ENCODE measurements at regions not wholly inside any gene's neighbourhood (a gene's known extent, or its start where the extent isn't known, plus 50 kb on each side); places are given as distances from the start of the nearest gene placed in this dataset.
"Not testable (repeated sequence)": the region's sequence is repeated elsewhere in the genome, so short reads cannot be mapped to it uniquely, and the experiment has no call there.

DNA sequence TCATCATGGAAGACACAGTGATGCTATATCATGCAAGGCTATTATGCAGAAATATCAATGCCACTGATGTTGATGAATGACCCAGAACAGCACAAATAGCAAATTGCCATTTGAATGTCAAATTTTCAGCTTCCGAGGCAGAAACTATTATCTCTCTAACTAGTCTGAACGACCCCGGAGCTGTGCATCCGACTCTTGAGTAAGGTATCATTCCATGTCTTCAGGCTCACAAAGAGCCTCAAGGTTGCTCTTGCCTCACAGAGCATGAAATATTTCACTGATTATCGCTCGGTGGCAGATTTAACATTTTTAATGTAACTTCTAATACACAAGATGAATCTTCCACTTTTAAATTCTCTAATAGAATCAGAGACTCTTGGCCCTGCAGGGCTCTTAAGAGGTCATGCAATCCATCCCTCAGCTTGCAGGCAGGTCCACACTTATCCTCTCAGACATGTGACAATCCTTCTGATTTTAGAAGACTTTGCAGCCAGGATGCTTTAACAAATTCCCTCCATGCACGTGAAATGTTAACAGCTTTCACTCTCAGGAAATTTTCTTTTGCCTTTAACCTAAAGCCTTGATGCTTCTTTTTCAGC, 221.0 kb downstream of the FRK start:
- ChIA-PET CTCF (interaction anchor here (0.6 to 1.6 kb wide), 7 partner anchors 9 to 1534 kb away, joined by 3 to 5 read pairs (median 3); no protein-coding TSS in a partner anchor), POLR2A (no interaction called here)
- Mint-ChIP-seq H3K27ac (ENCODE audit: low read depth, unreplicated experiment) (no peak overlapping the region), H3K36me3 (ENCODE audit: insufficient read depth, unreplicated experiment) (no peaks in the 10 kb centered on the region), H3K9me3 (ENCODE audit: unreplicated experiment) (no peaks in the 10 kb centered on the region), H3K4me3 (ENCODE audit: unreplicated experiment) (no peak overlapping the region), H3K4me1 (ENCODE audit: insufficient read depth, unreplicated experiment) (no peaks in the 10 kb centered on the region), H3K27me3 (ENCODE audit: insufficient read depth, unreplicated experiment) (peaks cover 41% of the 10 kb centered on the region)
- BruUV-seq (replicated peaks), result no TSS peak
- intact Hi-C loops (cut with micrococcal nuclease), result no loop called here
- no peak for DNase-seq (ENCODE audit: unreplicated experiment)
- no peak for TF ChIP-seq CTCF (IDR thresholded peaks at IDR 0.05; ENCODE audit: unreplicated experiment)

- H3K9me3 Mint-ChIP-seq (ENCODE audit: unreplicated experiment), result no peaks in the 10 kb centered on the region
- no peaks in the 10 kb centered on the region for H3K4me1 Mint-ChIP-seq (ENCODE audit: insufficient read depth, unreplicated experiment)
- CTCF ChIA-PET, result interaction anchor here (0.6 to 1.6 kb wide), 17 partner anchors 9 to 1534 kb away, joined by 3 to 6 read pairs (median 3); no protein-coding TSS in a partner anchor
- H3K27ac Mint-ChIP-seq (ENCODE audit: low read depth, unreplicated experiment), result no peak overlapping the region
- peak; percentile 73 for DNase-seq (ENCODE audit: unreplicated experiment)
- POLR2A ChIA-PET, result no interaction called here
- TF ChIP-seq CTCF (IDR thresholded peaks at IDR 0.05; ENCODE audit: unreplicated experiment), result peak; percentile 62
- H3K27me3 Mint-ChIP-seq (ENCODE audit: insufficient read depth, unreplicated experiment), result peaks cover 33% of the 10 kb centered on the region
- no peak overlapping the region for H3K4me3 Mint-ChIP-seq (ENCODE audit: unreplicated experiment)
- no peaks in the 10 kb centered on the region for H3K36me3 Mint-ChIP-seq (ENCODE audit: insufficient read depth, unreplicated experiment)
- no TSS peak for BruUV-seq (replicated peaks)
- intact Hi-C loops (cut with micrococcal nuclease), result no loop called here
Measured at GRCh38 chr6:115838763-115839401, 221.8 kb downstream of the FRK start.

- BruUV-seq (replicated peaks), result no TSS peak
- CTCF ChIA-PET, result interaction anchor here (0.6 to 1.6 kb wide), 9 partner anchors 8 to 1088 kb away, joined by 3 to 6 read pairs (median 3); no protein-coding TSS in a partner anchor
- no peak for DNase-seq (ENCODE audit: unreplicated experiment)
- intact Hi-C loops (cut with micrococcal nuclease), result no loop called here
- peaks cover 26% of the 10 kb centered on the region for H3K27me3 Mint-ChIP-seq (ENCODE audit: insufficient read depth, unreplicated experiment)
- no peaks in the 10 kb centered on the region for H3K36me3 Mint-ChIP-seq (ENCODE audit: insufficient read depth, unreplicated experiment)
- POLR2A ChIA-PET, result no interaction called here
- no peaks in the 10 kb centered on the region for H3K4me1 Mint-ChIP-seq (ENCODE audit: insufficient read depth, unreplicated experiment)
- no peaks in the 10 kb centered on the region for H3K9me3 Mint-ChIP-seq (ENCODE audit: unreplicated experiment)
- H3K4me3 Mint-ChIP-seq (ENCODE audit: unreplicated experiment), result no peak overlapping the region
- TF ChIP-seq CTCF (IDR thresholded peaks at IDR 0.05; ENCODE audit: unreplicated experiment), result no peak
- H3K27ac Mint-ChIP-seq (ENCODE audit: low read depth, unreplicated experiment), result no peak overlapping the region
Measured at GRCh38 chr6:115838216-115838615, 222.5 kb downstream of the FRK start.

- intact Hi-C loops (cut with micrococcal nuclease); H3K4me1 Mint-ChIP-seq (ENCODE audit: insufficient read depth, unreplicated experiment); DNase-seq (ENCODE audit: unreplicated experiment); H3K4me3 Mint-ChIP-seq (ENCODE audit: unreplicated experiment); H3K9me3 Mint-ChIP-seq (ENCODE audit: unreplicated experiment); CTCF ChIA-PET; BruUV-seq (replicated peaks); POLR2A ChIA-PET; H3K36me3 Mint-ChIP-seq (ENCODE audit: insufficient read depth, unreplicated experiment); H3K27ac Mint-ChIP-seq (ENCODE audit: low read depth, unreplicated experiment): not testable (repeated sequence)
- peaks cover 20% of the 10 kb centered on the region for H3K27me3 Mint-ChIP-seq (ENCODE audit: insufficient read depth, unreplicated experiment)
Measured at GRCh38 chr6:115836374-115836773, 224.3 kb downstream of the FRK start.

All from MCF 10A (cell line).